Gastrocnemius medialis (tissue), 4 donors: ENCODE measurements at regions not wholly inside any gene's neighbourhood (a gene's known extent, or its start where the extent isn't known, plus 50 kb on each side); places are given as distances from the start of the nearest gene placed in this dataset.

Source experiments
- ATAC-seq, 2 donors: fragments of 150-250 bp; one replicate each; pipeline ENCODE4 v1.9.1; 2016
- DNase-seq, 2 donors: peaks; one replicate each; pipeline ENCODE4 v3.0.0-alpha.2; 2019
- H3K27ac ChIP-seq, 4 donors: fragments of 200-600 bp; sonication (generic); 1 replicate in 1 of 4; 2 replicates in 3 of 4; pipeline ENCODE4 v1.5.1; 2016 to 2018; ENCODE audit warnings: mild to moderate bottlenecking in 2 of 4, moderate library complexity in 1 of 4
- H3K27me3 ChIP-seq, 3 donors: fragments of 200-600 bp; sonication (generic) in 2 of 3; 1 replicate in 1 of 3; 2 replicates in 2 of 3; pipeline versions ENCODE4 v1.5.1 to v1.6.0; 2016 to 2019; ENCODE audit warnings: mild to moderate bottlenecking in 1 of 3, moderate library complexity in 1 of 3
- H3K36me3 ChIP-seq, 2 donors: fragments of 200-600 bp; sonication (generic) in 1 of 2; one replicate each; pipeline ENCODE4 v1.5.1; 2017 to 2018
- H3K4me1 ChIP-seq, 2 donors: fragments of 200-600 bp; sonication (generic) in 1 of 2; one replicate each; pipeline ENCODE4 v1.5.1; 2016 to 2017; ENCODE audit warnings: mild to moderate bottlenecking in 2 of 2
- H3K4me3 ChIP-seq, 4 donors: fragments of 200-600 bp; sonication (generic) in 3 of 4; 1 replicate in 1 of 4; 2 replicates in 3 of 4; pipeline ENCODE4 v1.5.1; 2016 to 2019; ENCODE audit warnings: mild to moderate bottlenecking in 2 of 4
- H3K9me3 ChIP-seq, 3 donors: fragments of 200-600 bp; sonication (generic) in 2 of 3; 1 replicate in 1 of 3; 2 replicates in 2 of 3; pipeline ENCODE4 v1.5.1; 2016 to 2019
- POLR2A ChIP-seq, 2 donors: fragments of 450-650 bp; IDR thresholded peaks; one replicate each; pipeline ENCODE4 v1.6.1; 2017; ENCODE audit warnings: antibody characterized with exemption in 2 of 2, mild to moderate bottlenecking in 2 of 2, moderate library complexity in 2 of 2
- in situ Hi-C, 4 donors: fragments of 200-750 bp; cut with MboI; loops; one replicate each; pipeline versions ENCODE4 v1.15.0 to v1.8.0; 2017; ENCODE audit warnings: low sequenced_read_pairs in 4 of 4
- intact Hi-C: fragments of 100-400 bp; cut with DNase I; formaldehyde crosslinking; loops from one replicate; pipeline ENCODE4 v1.15.1; 2023; ENCODE audit warnings: low total_unique reads
- TF ChIP-seq, protein P1 (sequence below), 5 experiments: fragments of 450-650 bp in 3 of 5; fragments of 200-600 bp in 2 of 5; sonication (generic) in 2 of 5; IDR thresholded peaks in 4 of 5; conservative IDR thresholded peaks in 1 of 5; 1 replicate in 4 of 5; 2 replicates in 1 of 5; pipeline ENCODE4 v1.5.1; 2016 to 2019; ENCODE audit warnings: antibody characterized with exemption in 5 of 5, mild to moderate bottlenecking in 3 of 5, moderate library complexity in 3 of 5

DNA sequence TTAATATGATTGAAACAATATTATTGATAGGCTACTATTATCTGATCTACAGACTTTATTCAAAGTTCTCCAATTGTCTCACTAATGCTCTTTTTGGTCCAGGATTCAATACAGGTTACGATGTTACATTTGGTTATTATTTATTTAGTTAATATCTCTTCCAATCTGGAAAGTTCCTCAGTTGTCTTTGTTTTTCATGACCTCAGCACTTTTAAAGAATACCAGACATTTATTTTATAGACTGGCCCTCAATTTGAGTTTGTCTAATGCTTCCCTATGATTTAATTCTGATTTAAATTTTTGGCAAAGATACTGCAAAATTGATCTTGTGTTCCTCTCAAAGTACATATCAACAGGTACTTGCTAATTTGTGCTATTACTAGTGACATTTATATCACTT lies 937.4 kb downstream of the KCNMA1 start:
- no peak for DNase-seq
- intact Hi-C loops (no loop called here), in situ Hi-C loops (no loop called here)
- ATAC-seq: no peak
- Histone ChIP-seq H3K4me1 (no peaks in the 10 kb centered on the region), H3K9me3 (no peaks in the 10 kb centered on the region), H3K36me3 (no peaks in the 10 kb centered on the region), H3K27ac (no peak overlapping the region), H3K27me3 (no peaks in the 10 kb centered on the region), H3K4me3 (no peak overlapping the region)
- TF ChIP-seq, protein P1, sequence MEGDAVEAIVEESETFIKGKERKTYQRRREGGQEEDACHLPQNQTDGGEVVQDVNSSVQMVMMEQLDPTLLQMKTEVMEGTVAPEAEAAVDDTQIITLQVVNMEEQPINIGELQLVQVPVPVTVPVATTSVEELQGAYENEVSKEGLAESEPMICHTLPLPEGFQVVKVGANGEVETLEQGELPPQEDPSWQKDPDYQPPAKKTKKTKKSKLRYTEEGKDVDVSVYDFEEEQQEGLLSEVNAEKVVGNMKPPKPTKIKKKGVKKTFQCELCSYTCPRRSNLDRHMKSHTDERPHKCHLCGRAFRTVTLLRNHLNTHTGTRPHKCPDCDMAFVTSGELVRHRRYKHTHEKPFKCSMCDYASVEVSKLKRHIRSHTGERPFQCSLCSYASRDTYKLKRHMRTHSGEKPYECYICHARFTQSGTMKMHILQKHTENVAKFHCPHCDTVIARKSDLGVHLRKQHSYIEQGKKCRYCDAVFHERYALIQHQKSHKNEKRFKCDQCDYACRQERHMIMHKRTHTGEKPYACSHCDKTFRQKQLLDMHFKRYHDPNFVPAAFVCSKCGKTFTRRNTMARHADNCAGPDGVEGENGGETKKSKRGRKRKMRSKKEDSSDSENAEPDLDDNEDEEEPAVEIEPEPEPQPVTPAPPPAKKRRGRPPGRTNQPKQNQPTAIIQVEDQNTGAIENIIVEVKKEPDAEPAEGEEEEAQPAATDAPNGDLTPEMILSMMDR (IDR thresholded peaks at IDR 0.05 in 4 of 5, conservative IDR thresholded peaks at IDR 0.05 in 1 of 5): no peak
- TF ChIP-seq POLR2A (IDR thresholded peaks at IDR 0.05): no peak

DNA sequence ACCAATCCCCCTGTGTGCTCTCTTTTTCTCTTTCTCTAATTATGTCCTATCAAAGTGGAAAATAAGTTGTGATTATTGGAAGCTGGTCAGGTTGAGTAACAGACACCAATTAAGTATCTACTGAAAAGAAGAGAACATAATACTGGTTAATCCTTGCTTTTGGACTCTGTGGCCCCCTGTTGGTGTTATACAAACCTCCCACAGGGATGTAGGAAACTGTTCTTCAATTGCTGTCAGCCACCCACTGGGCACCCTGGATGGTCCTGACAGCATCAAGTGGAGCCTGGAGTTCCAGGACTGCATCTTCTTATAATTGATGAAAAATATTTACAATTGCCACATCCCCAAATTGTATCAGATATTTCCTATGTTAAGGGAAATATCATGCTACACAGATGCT lies 939.7 kb downstream of the KCNMA1 start:
- ATAC-seq: no peak
- H3K27ac ChIP-seq: no peak overlapping the region
- no peaks in the 10 kb centered on the region for H3K36me3 ChIP-seq
- no peaks in the 10 kb centered on the region for H3K27me3 ChIP-seq
- in situ Hi-C loops: no loop called here
- H3K9me3 ChIP-seq: no peaks in the 10 kb centered on the region
- no peak overlapping the region for H3K4me3 ChIP-seq
- intact Hi-C loops: no loop called here
- TF ChIP-seq, protein P1 (IDR thresholded peaks at IDR 0.05 in 4 of 5, conservative IDR thresholded peaks at IDR 0.05 in 1 of 5): no peak
- TF ChIP-seq POLR2A (IDR thresholded peaks at IDR 0.05): no peak
- DNase-seq: no peak
- H3K4me1 ChIP-seq: no peaks in the 10 kb centered on the region

GRCh38 chr10:76695069-76695468 lies 942.5 kb downstream of the KCNMA1 start:
- no peak for TF ChIP-seq POLR2A (IDR thresholded peaks at IDR 0.05)
- TF ChIP-seq, protein P1 (IDR thresholded peaks at IDR 0.05 in 4 of 5, conservative IDR thresholded peaks at IDR 0.05 in 1 of 5): no peak
- in situ Hi-C loops (no loop called here), intact Hi-C loops (no loop called here)
- Histone ChIP-seq H3K27ac (no peak overlapping the region), H3K27me3 (no peaks in the 10 kb centered on the region), H3K36me3 (no peaks in the 10 kb centered on the region), H3K4me1 (no peaks in the 10 kb centered on the region), H3K4me3 (no peak overlapping the region), H3K9me3 (no peaks in the 10 kb centered on the region)
- DNase-seq (no peak), ATAC-seq (no peak)

GRCh38 chr10:76686201-76686600 lies 951.4 kb downstream of the KCNMA1 start:
- no peaks in the 10 kb centered on the region for H3K36me3 ChIP-seq
- H3K9me3 ChIP-seq: no peaks in the 10 kb centered on the region
- no peak overlapping the region for H3K4me3 ChIP-seq
- ATAC-seq: no peak
- DNase-seq: no peak
- intact Hi-C loops (no loop called here), in situ Hi-C loops (no loop called here)
- TF ChIP-seq, protein P1 (IDR thresholded peaks at IDR 0.05 in 4 of 5, conservative IDR thresholded peaks at IDR 0.05 in 1 of 5): no peak
- no peak for TF ChIP-seq POLR2A (IDR thresholded peaks at IDR 0.05)
- no peaks in the 10 kb centered on the region for H3K4me1 ChIP-seq
- H3K27ac ChIP-seq: no peak overlapping the region
- no peaks in the 10 kb centered on the region for H3K27me3 ChIP-seq

DNA sequence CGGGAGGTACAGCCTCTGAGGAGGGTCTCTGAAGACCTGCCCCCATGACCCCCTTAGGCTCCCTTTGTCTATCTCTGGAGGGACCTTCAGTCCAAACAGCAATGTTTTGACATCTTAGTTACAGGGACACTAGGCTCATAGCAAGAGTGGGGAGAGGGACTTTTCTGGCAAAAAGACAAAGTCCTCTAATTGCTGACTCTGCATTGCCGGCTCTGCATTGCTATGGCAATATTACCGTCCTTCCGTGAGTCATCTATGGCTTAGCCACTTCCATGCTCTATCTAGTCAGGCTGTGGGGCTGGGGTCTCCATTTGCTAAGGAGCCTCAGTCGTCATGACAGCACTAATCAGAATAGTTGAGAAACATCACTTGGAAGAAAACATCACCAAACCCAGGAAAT lies 952.6 kb downstream of the KCNMA1 start:
- intact Hi-C loops: no loop called here
- TF ChIP-seq, protein P1 (IDR thresholded peaks at IDR 0.05 in 4 of 5, conservative IDR thresholded peaks at IDR 0.05 in 1 of 5): no peak
- no peak for TF ChIP-seq POLR2A (IDR thresholded peaks at IDR 0.05)
- in situ Hi-C loops: no loop called here
- H3K27me3 ChIP-seq: no peaks in the 10 kb centered on the region
- H3K36me3 ChIP-seq: no peaks in the 10 kb centered on the region
- no peaks in the 10 kb centered on the region for H3K4me1 ChIP-seq
- DNase-seq: no peak
- no peak for ATAC-seq
- H3K4me3 ChIP-seq: no peak overlapping the region
- H3K9me3 ChIP-seq: no peaks in the 10 kb centered on the region
- no peak overlapping the region for H3K27ac ChIP-seq
